ACC112 (cell line): ENCODE measurements at regions not wholly inside any gene's neighbourhood (a gene's known extent, or its start where the extent isn't known, plus 50 kb on each side); places are given as distances from the start of the nearest gene placed in this dataset.

Experiments used
- H2AFZ ChIP-seq: fragments of 200-600 bp; sonication (generic); one replicate; pipeline ENCODE4 v1.6.0; 2017; ENCODE audit warnings: antibody characterized with exemption, low read length; ENCODE audit not compliant: unreplicated experiment
- H3K27ac ChIP-seq: fragments of 200-600 bp; sonication (generic); 2 replicates; pipeline ENCODE4 v1.5.1; 2014; ENCODE audit warnings: low read depth, mild to moderate bottlenecking, antibody characterized with exemption, low read length, moderate library complexity
- H3K27me3 ChIP-seq: fragments of 200-600 bp; sonication (generic); 2 replicates; pipeline ENCODE4 v1.6.1; 2014; ENCODE audit warnings: mild to moderate bottlenecking, antibody characterized with exemption, low read length, moderate library complexity, mixed read lengths; ENCODE audit not compliant: insufficient read depth
- H3K36me3 ChIP-seq: fragments of 200-600 bp; sonication (generic); 2 replicates; pipeline ENCODE4 v1.6.1; 2016; ENCODE audit warnings: mild to moderate bottlenecking, antibody characterized with exemption, low read length, moderate library complexity, mixed read lengths; ENCODE audit not compliant: insufficient read depth
- H3K4me1 ChIP-seq: fragments of 200-600 bp; sonication (generic); one replicate; pipeline ENCODE4 v1.6.1; 2016; ENCODE audit warnings: low read length, mixed read lengths; ENCODE audit not compliant: insufficient read depth, unreplicated experiment, control insufficient read depth
- H3K4me3 ChIP-seq: fragments of 200-600 bp; sonication (generic); 2 replicates; pipeline ENCODE4 v1.5.1; 2014; ENCODE audit warnings: mild to moderate bottlenecking, low read depth, low read length
- H3K79me2 ChIP-seq: fragments of 200-600 bp; sonication (generic); one replicate; pipeline ENCODE4 v1.6.0; 2016; ENCODE audit warnings: low read length; ENCODE audit not compliant: control insufficient read depth, unreplicated experiment, insufficient read depth

GRCh38 chr18:52200921-52201663 is 138.9 kb upstream of the DCC start:
- H2AFZ ChIP-seq: no peak overlapping the region
- H3K27ac ChIP-seq: no peak overlapping the region
- H3K4me1 ChIP-seq: no peaks in the 10 kb centered on the region
- no peaks in the 10 kb centered on the region for H3K36me3 ChIP-seq
- H3K4me3 ChIP-seq: no peak overlapping the region
- no peaks in the 10 kb centered on the region for H3K27me3 ChIP-seq
- H3K79me2 ChIP-seq: no peaks in the 10 kb centered on the region

- no peak overlapping the region for H3K4me3 ChIP-seq
- no peaks in the 10 kb centered on the region for H3K27me3 ChIP-seq
- no peaks in the 10 kb centered on the region for H3K79me2 ChIP-seq
- H2AFZ ChIP-seq: no peak overlapping the region
- no peak overlapping the region for H3K27ac ChIP-seq
- H3K36me3 ChIP-seq: no peaks in the 10 kb centered on the region
- no peaks in the 10 kb centered on the region for H3K4me1 ChIP-seq
Observed at GRCh38 chr18:52208646-52209045, 131.4 kb upstream of the DCC start.

- Histone ChIP-seq H3K79me2 (no peaks in the 10 kb centered on the region), H3K27me3 (no peaks in the 10 kb centered on the region), H3K27ac (no peak overlapping the region), H3K4me1 (no peaks in the 10 kb centered on the region), H3K4me3 (no peak overlapping the region), H3K36me3 (no peaks in the 10 kb centered on the region), H2AFZ (no peak overlapping the region)
Observed at GRCh38 chr18:52216109-52216508, 123.9 kb upstream of the DCC start.

GRCh38 chr18:52216666-52217065 is 123.3 kb upstream of the DCC start:
- H3K36me3 ChIP-seq: no peaks in the 10 kb centered on the region
- no peaks in the 10 kb centered on the region for H3K79me2 ChIP-seq
- no peak overlapping the region for H3K4me3 ChIP-seq
- H3K4me1 ChIP-seq: no peaks in the 10 kb centered on the region
- H3K27me3 ChIP-seq: no peaks in the 10 kb centered on the region
- H3K27ac ChIP-seq: no peak overlapping the region
- no peak overlapping the region for H2AFZ ChIP-seq

GRCh38 chr18:52219102-52219501 is 120.9 kb upstream of the DCC start:
- no peak overlapping the region for H3K4me3 ChIP-seq
- H3K79me2 ChIP-seq: no peaks in the 10 kb centered on the region
- H3K27ac ChIP-seq: no peak overlapping the region
- H3K27me3 ChIP-seq: no peaks in the 10 kb centered on the region
- H3K36me3 ChIP-seq: no peaks in the 10 kb centered on the region
- no peaks in the 10 kb centered on the region for H3K4me1 ChIP-seq
- no peak overlapping the region for H2AFZ ChIP-seq

GRCh38 chr18:52220062-52220591 is 119.9 kb upstream of the DCC start:
- H3K27me3 ChIP-seq: no peaks in the 10 kb centered on the region
- H3K4me3 ChIP-seq: no peak overlapping the region
- no peaks in the 10 kb centered on the region for H3K4me1 ChIP-seq
- no peaks in the 10 kb centered on the region for H3K79me2 ChIP-seq
- no peak overlapping the region for H3K27ac ChIP-seq
- no peaks in the 10 kb centered on the region for H3K36me3 ChIP-seq
- H2AFZ ChIP-seq: no peak overlapping the region

- Histone ChIP-seq H3K27ac (no peak overlapping the region), H3K27me3 (no peaks in the 10 kb centered on the region), H2AFZ (no peak overlapping the region), H3K4me3 (no peak overlapping the region), H3K36me3 (no peaks in the 10 kb centered on the region), H3K4me1 (no peaks in the 10 kb centered on the region), H3K79me2 (no peaks in the 10 kb centered on the region)
Observed at GRCh38 chr18:52222211-52222610, 117.8 kb upstream of the DCC start.

- no peaks in the 10 kb centered on the region for H3K27me3 ChIP-seq
- no peak overlapping the region for H3K27ac ChIP-seq
- H2AFZ ChIP-seq: no peak overlapping the region
- no peaks in the 10 kb centered on the region for H3K36me3 ChIP-seq
- H3K4me3 ChIP-seq: no peak overlapping the region
- H3K79me2 ChIP-seq: no peaks in the 10 kb centered on the region
- no peaks in the 10 kb centered on the region for H3K4me1 ChIP-seq
Observed at GRCh38 chr18:52227536-52227935, 112.5 kb upstream of the DCC start.

GRCh38 chr18:52228166-52228565 is 111.8 kb upstream of the DCC start:
- no peaks in the 10 kb centered on the region for H3K79me2 ChIP-seq
- H3K36me3 ChIP-seq: no peaks in the 10 kb centered on the region
- no peaks in the 10 kb centered on the region for H3K27me3 ChIP-seq
- H3K27ac ChIP-seq: no peak overlapping the region
- H2AFZ ChIP-seq: no peak overlapping the region
- H3K4me3 ChIP-seq: no peak overlapping the region
- H3K4me1 ChIP-seq: no peaks in the 10 kb centered on the region

GRCh38 chr18:52236131-52236530 is 103.9 kb upstream of the DCC start:
- no peak overlapping the region for H3K27ac ChIP-seq
- H3K79me2 ChIP-seq: no peaks in the 10 kb centered on the region
- H3K4me1 ChIP-seq: no peaks in the 10 kb centered on the region
- H3K4me3 ChIP-seq: no peak overlapping the region
- no peak overlapping the region for H2AFZ ChIP-seq
- H3K36me3 ChIP-seq: no peaks in the 10 kb centered on the region
- H3K27me3 ChIP-seq: no peaks in the 10 kb centered on the region

- H3K4me1 ChIP-seq: no peaks in the 10 kb centered on the region
- no peaks in the 10 kb centered on the region for H3K36me3 ChIP-seq
- H3K27me3 ChIP-seq: no peaks in the 10 kb centered on the region
- no peak overlapping the region for H3K4me3 ChIP-seq
- H3K79me2 ChIP-seq: no peaks in the 10 kb centered on the region
- no peak overlapping the region for H2AFZ ChIP-seq
- no peak overlapping the region for H3K27ac ChIP-seq
Observed at GRCh38 chr18:52237551-52237950, 102.4 kb upstream of the DCC start.
